NB4 (cell line): ENCODE measurements at regions not wholly inside any gene's neighbourhood (a gene's known extent, or its start where the extent isn't known, plus 50 kb on each side); places are given as distances from the start of the nearest gene placed in this dataset.

Experiments used
- CTCF ChIP-seq: IDR thresholded peaks from one replicate; pipeline ENCODE4 v1.5.1; 2012; ENCODE audit warnings: low read depth, low read length
- MAX ChIP-seq: IDR thresholded peaks from 2 replicates; pipeline ENCODE4 v1.6.1; 2011; ENCODE audit warnings: low read depth, low read length
- POLR2A ChIP-seq: IDR thresholded peaks from 2 replicates; pipeline ENCODE4 v1.6.1; 2011; ENCODE audit warnings: mild to moderate bottlenecking; ENCODE audit not compliant: insufficient read length; ENCODE audit errors: extremely low read depth

GRCh38 chr2:188785061-188785460 lies 189.1 kb upstream of the COL3A1 start:
- TF ChIP-seq CTCF (no peak), POLR2A (no peak), MAX (no peak)
